ENCODE measurements at regions not wholly inside any gene's neighbourhood (a gene's known extent, or its start where the extent isn't known, plus 50 kb on each side); places are given as distances from the start of the nearest gene placed in this dataset.

GRCh38 chr13:68690567-68690966 lies 1417.1 kb upstream of the ATXN8OS start:
- Mint-ChIP-seq H3K27ac (no peak overlapping the region), H3K27me3 (no peaks in the 10 kb centered on the region), H3K4me3 (no peak overlapping the region), H3K36me3 (ENCODE audit: low read depth) (no peaks in the 10 kb centered on the region), H3K9me3 (no peaks in the 10 kb centered on the region), H3K4me1 (no peaks in the 10 kb centered on the region)
- ChIA-PET CTCF (no interaction called here), POLR2A (no interaction called here)
- TF ChIP-seq CTCF (IDR thresholded peaks at IDR 0.05): no peak
- intact Hi-C loops (cut with micrococcal nuclease): no loop called here
- ATAC-seq (ENCODE audit: low read depth): no peak
- no peak for DNase-seq

GRCh38 chr13:68676513-68677115 lies 1431.0 kb upstream of the ATXN8OS start:
- no peak overlapping the region for H3K4me3 Mint-ChIP-seq
- H3K27ac Mint-ChIP-seq: no peak overlapping the region
- H3K36me3 Mint-ChIP-seq (ENCODE audit: low read depth): no peaks in the 10 kb centered on the region
- peaks cover 3% of the 10 kb centered on the region for H3K9me3 Mint-ChIP-seq
- intact Hi-C loops (cut with micrococcal nuclease): no loop called here
- H3K4me1 Mint-ChIP-seq: no peaks in the 10 kb centered on the region
- ChIA-PET CTCF (no interaction called here), POLR2A (no interaction called here)
- TF ChIP-seq CTCF (IDR thresholded peaks at IDR 0.05): no peak
- DNase-seq (no peak), ATAC-seq (ENCODE audit: low read depth) (no peak)
- H3K27me3 Mint-ChIP-seq: no peaks in the 10 kb centered on the region

GRCh38 chr13:68675209-68675608 lies 1432.4 kb upstream of the ATXN8OS start:
- Mint-ChIP-seq H3K9me3 (peaks cover 6% of the 10 kb centered on the region), H3K4me1 (no peaks in the 10 kb centered on the region), H3K27me3 (no peaks in the 10 kb centered on the region), H3K27ac (no peak overlapping the region), H3K36me3 (ENCODE audit: low read depth) (no peaks in the 10 kb centered on the region), H3K4me3 (no peak overlapping the region)
- no peak for TF ChIP-seq CTCF (IDR thresholded peaks at IDR 0.05)
- ChIA-PET POLR2A (no interaction called here), CTCF (no interaction called here)
- no peak for ATAC-seq (ENCODE audit: low read depth)
- DNase-seq: no peak
- intact Hi-C loops (cut with micrococcal nuclease): no loop called here

- DNase-seq: no peak
- H3K4me3 Mint-ChIP-seq: no peak overlapping the region
- no peak for ATAC-seq (ENCODE audit: low read depth)
- no peaks in the 10 kb centered on the region for H3K4me1 Mint-ChIP-seq
- no peaks in the 10 kb centered on the region for H3K27me3 Mint-ChIP-seq
- CTCF ChIA-PET: no interaction called here
- POLR2A ChIA-PET: no interaction called here
- H3K36me3 Mint-ChIP-seq (ENCODE audit: low read depth): no peaks in the 10 kb centered on the region
- TF ChIP-seq CTCF (IDR thresholded peaks at IDR 0.05): no peak
- intact Hi-C loops (cut with micrococcal nuclease): no loop called here
- peaks cover 4% of the 10 kb centered on the region for H3K9me3 Mint-ChIP-seq
- no peak overlapping the region for H3K27ac Mint-ChIP-seq
Observed at GRCh38 chr13:68667863-68668262, 1437.7 kb upstream of the PCDH9 start.

GRCh38 chr13:68666774-68667397 lies 1436.8 kb upstream of the PCDH9 start:
- Mint-ChIP-seq H3K4me3 (no peak overlapping the region), H3K36me3 (ENCODE audit: low read depth) (no peaks in the 10 kb centered on the region), H3K27me3 (no peaks in the 10 kb centered on the region), H3K9me3 (peaks cover 4% of the 10 kb centered on the region), H3K4me1 (no peaks in the 10 kb centered on the region), H3K27ac (no peak overlapping the region)
- POLR2A ChIA-PET: no interaction called here
- CTCF ChIA-PET: no interaction called here
- TF ChIP-seq CTCF (IDR thresholded peaks at IDR 0.05): no peak
- DNase-seq: no peak
- intact Hi-C loops (cut with micrococcal nuclease): no loop called here
- no peak for ATAC-seq (ENCODE audit: low read depth)

Measured in activated B cell treated with CpG ODN at 0.5 μM for 24 hours (primary cell).